Right lobe of liver (tissue), 6 donors: ENCODE measurements at regions not wholly inside any gene's neighbourhood (a gene's known extent, or its start where the extent isn't known, plus 50 kb on each side); places are given as distances from the start of the nearest gene placed in this dataset.
A peak's percentile ranks its signal among the peaks of the same experiment; 100 is the strongest.

ENCODE experiments used
- ATAC-seq, 4 donors: fragments of 200-7000 bp; cut with Tn5 transposase; one replicate each; pipeline ENCODE4 v1.9.1; 2020; ENCODE audit warnings: mild to moderate bottlenecking in 4 of 4, moderate library complexity in 4 of 4
- DNase-seq, 3 donors: peaks; one replicate each; pipeline ENCODE4 v3.0.0-alpha.2; 2020
- H3K27ac ChIP-seq, 3 donors: fragments of 200-600 bp; one replicate each; pipeline ENCODE4 v1.8.0; 2022
- H3K27me3 ChIP-seq, 2 donors: fragments of 200-600 bp; one replicate each; pipeline ENCODE4 v1.8.0; 2022
- H3K36me3 ChIP-seq, 4 donors: fragments of 200-600 bp; sonication (generic) in 1 of 4; one replicate each; pipeline versions ENCODE4 v1.5.1 to v1.8.0; 2017 to 2022; ENCODE audit warnings: control low read depth in 1 of 4
- H3K4me1 ChIP-seq, 4 donors: fragments of 200-600 bp; sonication (generic) in 1 of 4; one replicate each; pipeline versions ENCODE4 v1.5.1 to v1.8.0; 2017 to 2022; ENCODE audit warnings: control low read depth in 1 of 4
- H3K4me3 ChIP-seq, 3 donors: fragments of 200-600 bp; one replicate each; pipeline ENCODE4 v1.8.0; 2022
- H3K9me3 ChIP-seq, 4 donors: fragments of 200-600 bp; sonication (generic) in 1 of 4; one replicate each; pipeline versions ENCODE4 v1.5.1 to v1.8.0; 2017 to 2022; ENCODE audit warnings: control low read depth in 1 of 4
- POLR2A ChIP-seq: fragments of 450-650 bp; IDR thresholded peaks from one replicate; pipeline ENCODE4 v1.6.1; 2017; ENCODE audit warnings: antibody characterized with exemption, mild to moderate bottlenecking
- WGBS: methylation state at CpG from one replicate; pipeline ENCODE4 v1.1.6; 2018; ENCODE audit warnings: low coverage, low lambda C conversion rate; ENCODE audit not compliant: insufficient coverage; ENCODE audit errors: missing lambda C conversion rate; 5-methylcytosine and 5-hydroxymethylcytosine counted together
- intact Hi-C, 2 donors: fragments of 100-400 bp; cut with DNase I; formaldehyde crosslinking; loops; one replicate each; pipeline versions ENCODE4 v1.11.2 to v1.14.1; 2022
- TF ChIP-seq, protein P1 (sequence below), 4 donors: fragments of 200-600 bp in 3 of 4; fragments of 450-650 bp in 1 of 4; IDR thresholded peaks; one replicate each; pipeline versions ENCODE4 v1.5.1 to v1.8.0; 2016 to 2022; ENCODE audit warnings: antibody characterized with exemption in 4 of 4, mild to moderate bottlenecking in 2 of 4
- donor health status: DM: no; HTN: yes; CAD: no.
- donor health status: DM: no; HTN: no; CAD: no.
- donor health status: DM: no; HTN: no; CAD: no.
- donor health status: DM: no; HTN: yes; CAD: no.
- donor health status: DM: no; HTN: yes; CAD: no.

DNA sequence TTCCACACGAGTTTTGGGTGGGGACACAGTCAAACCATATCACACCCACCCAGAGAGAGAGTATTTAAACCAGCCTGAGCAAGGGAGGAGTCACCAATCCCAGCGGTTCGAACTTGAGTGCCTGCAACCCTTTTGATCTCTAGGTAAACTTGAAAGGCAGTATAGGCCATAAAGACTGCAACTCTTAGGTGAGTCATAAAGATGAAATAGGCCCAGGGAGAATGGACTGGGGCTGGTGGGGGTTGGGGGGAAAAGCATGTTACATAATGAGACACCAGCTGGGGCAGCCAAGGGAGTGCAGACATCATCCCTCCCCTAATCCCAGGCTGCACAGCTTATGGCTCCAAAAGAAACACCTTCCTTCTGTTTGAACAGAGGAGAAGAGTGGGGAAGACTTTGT is 99.8 kb upstream of the LHX8 start:
- H3K9me3 ChIP-seq = no peaks in the 10 kb centered on the region
- H3K27ac ChIP-seq = no peak overlapping the region
- no peak for DNase-seq
- WGBS = 40% methylated on average over 3 of the region's 3 CpGs
- H3K4me3 ChIP-seq = no peak overlapping the region
- H3K4me1 ChIP-seq = no peaks in the 10 kb centered on the region
- intact Hi-C loops = no loop called here
- H3K27me3 ChIP-seq = no peaks in the 10 kb centered on the region
- no peaks in the 10 kb centered on the region for H3K36me3 ChIP-seq
- no peak for ATAC-seq
- no peak for TF ChIP-seq POLR2A
- TF ChIP-seq, protein P1, sequence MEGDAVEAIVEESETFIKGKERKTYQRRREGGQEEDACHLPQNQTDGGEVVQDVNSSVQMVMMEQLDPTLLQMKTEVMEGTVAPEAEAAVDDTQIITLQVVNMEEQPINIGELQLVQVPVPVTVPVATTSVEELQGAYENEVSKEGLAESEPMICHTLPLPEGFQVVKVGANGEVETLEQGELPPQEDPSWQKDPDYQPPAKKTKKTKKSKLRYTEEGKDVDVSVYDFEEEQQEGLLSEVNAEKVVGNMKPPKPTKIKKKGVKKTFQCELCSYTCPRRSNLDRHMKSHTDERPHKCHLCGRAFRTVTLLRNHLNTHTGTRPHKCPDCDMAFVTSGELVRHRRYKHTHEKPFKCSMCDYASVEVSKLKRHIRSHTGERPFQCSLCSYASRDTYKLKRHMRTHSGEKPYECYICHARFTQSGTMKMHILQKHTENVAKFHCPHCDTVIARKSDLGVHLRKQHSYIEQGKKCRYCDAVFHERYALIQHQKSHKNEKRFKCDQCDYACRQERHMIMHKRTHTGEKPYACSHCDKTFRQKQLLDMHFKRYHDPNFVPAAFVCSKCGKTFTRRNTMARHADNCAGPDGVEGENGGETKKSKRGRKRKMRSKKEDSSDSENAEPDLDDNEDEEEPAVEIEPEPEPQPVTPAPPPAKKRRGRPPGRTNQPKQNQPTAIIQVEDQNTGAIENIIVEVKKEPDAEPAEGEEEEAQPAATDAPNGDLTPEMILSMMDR (IDR thresholded peaks at IDR 0.05) = no peak

DNA sequence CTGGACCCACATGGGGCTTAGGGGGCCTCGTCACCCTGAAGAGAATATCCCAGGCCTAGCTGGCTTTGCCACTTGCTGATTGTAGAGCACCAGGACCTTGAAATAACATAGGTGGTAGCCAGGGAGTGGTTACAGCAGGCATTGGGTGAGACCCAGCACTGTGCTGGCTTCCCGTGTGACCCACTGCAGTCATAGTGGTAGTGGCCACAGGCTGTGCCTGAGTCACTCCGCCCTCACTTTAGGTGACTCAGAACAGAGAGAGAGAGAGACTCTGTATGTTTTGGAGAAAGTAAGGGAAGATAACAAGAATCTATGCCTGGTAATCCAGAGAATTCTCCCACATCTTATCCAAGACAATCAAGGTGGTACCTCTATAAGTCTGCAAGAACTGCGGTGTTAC is 98.7 kb upstream of the LHX8 start:
- DNase-seq = no peak
- ATAC-seq = no peak
- H3K4me3 ChIP-seq = no peak overlapping the region
- no peaks in the 10 kb centered on the region for H3K36me3 ChIP-seq
- H3K27me3 ChIP-seq = no peaks in the 10 kb centered on the region
- no peak overlapping the region for H3K27ac ChIP-seq
- H3K4me1 ChIP-seq = no peaks in the 10 kb centered on the region
- no peaks in the 10 kb centered on the region for H3K9me3 ChIP-seq
- WGBS = 39% methylated on average over 2 of the region's 4 CpGs
- TF ChIP-seq POLR2A = no peak
- TF ChIP-seq, protein P1 (IDR thresholded peaks at IDR 0.05) = no peak
- intact Hi-C loops = no loop called here

DNA sequence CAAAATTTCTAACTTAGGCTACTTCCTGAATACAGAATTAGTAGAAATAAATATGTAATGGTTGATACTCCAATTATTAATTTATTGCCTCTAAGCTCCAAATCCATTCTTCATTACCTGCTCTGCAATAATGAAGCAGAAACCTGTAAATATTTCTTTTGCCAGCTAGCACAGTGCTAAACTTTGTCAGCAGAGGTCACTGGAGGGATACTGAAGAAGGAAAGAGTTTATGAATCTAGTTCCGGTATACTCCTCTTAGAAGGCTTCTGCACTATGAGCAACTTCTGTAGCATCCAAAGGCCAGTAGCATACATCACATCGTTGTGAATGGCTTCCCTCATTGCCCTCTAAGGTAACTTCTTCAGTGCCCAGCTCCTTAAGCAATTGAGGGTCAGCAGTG is 81.0 kb upstream of the LHX8 start:
- TF ChIP-seq, protein P1 (IDR thresholded peaks at IDR 0.05) = peak in 3 of 4 donors; percentile 7 to 24 (median 14)
- no peak for TF ChIP-seq POLR2A
- intact Hi-C loops = no loop called here
- Histone ChIP-seq H3K27ac (no peak overlapping the region), H3K4me3 (no peak overlapping the region), H3K36me3 (no peaks in the 10 kb centered on the region), H3K4me1 (no peaks in the 10 kb centered on the region), H3K9me3 (no peaks in the 10 kb centered on the region), H3K27me3 (no peaks in the 10 kb centered on the region)
- ATAC-seq = peak in 1 of 4 donors; percentile 55
- DNase-seq = no peak
- WGBS = 37% methylated on average over 2 of the region's 2 CpGs

DNA sequence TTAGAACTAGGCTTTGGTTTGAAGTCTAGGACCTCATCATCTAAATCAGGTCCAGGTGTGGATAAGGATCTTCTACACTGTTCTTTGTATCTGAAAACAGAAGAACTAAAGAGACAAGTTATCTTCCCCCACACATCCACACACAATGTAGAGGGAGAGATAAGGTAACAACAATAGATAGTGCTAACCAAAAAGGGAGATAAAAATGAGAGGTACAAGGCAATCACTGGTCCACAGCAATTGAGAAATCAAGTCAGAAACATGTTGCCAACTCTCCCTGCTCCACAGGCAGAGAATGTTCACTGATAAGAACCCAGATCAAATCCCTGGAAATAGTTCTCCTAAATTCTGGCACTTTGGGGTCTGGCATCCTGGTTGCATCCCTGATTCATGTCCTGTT is 75.8 kb upstream of the LHX8 start:
- DNase-seq (no peak), ATAC-seq (no peak)
- Histone ChIP-seq H3K36me3 (no peaks in the 10 kb centered on the region), H3K27ac (no peak overlapping the region), H3K27me3 (no peaks in the 10 kb centered on the region), H3K4me1 (no peaks in the 10 kb centered on the region), H3K4me3 (no peak overlapping the region), H3K9me3 (no peaks in the 10 kb centered on the region)
- intact Hi-C loops = no loop called here
- no peak for TF ChIP-seq POLR2A
- TF ChIP-seq, protein P1 (IDR thresholded peaks at IDR 0.05) = no peak

DNA sequence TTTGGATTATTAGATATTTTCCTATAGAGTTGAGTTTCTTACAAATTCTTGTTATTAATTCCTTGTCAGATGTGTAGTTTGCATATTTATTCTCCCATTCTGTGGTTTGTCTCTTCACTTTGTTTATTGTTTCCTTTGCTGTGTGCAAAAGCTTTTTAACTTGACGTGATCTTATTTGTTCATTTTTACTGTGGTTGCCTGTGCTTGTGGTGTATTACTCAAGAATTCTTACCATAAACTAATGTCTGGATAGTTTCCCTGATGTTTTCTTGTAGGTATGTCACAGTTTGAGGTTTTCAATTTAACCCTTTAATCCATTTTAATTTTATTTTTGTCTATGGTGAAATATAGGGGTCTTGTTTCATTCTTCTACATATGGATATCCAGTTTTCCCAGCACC is 72.1 kb upstream of the LHX8 start:
- no peaks in the 10 kb centered on the region for H3K36me3 ChIP-seq
- 64% methylated on average over 1 of the region's 1 CpG for WGBS
- H3K27ac ChIP-seq = no peak overlapping the region
- H3K4me1 ChIP-seq = no peaks in the 10 kb centered on the region
- H3K4me3 ChIP-seq = no peak overlapping the region
- H3K9me3 ChIP-seq = no peaks in the 10 kb centered on the region
- no peak for TF ChIP-seq POLR2A
- TF ChIP-seq, protein P1 (IDR thresholded peaks at IDR 0.05) = no peak
- intact Hi-C loops = no loop called here
- no peaks in the 10 kb centered on the region for H3K27me3 ChIP-seq
- DNase-seq = no peak
- ATAC-seq = no peak
